Ovary (tissue), 7 donors: ENCODE measurements at regions not wholly inside any gene's neighbourhood (a gene's known extent, or its start where the extent isn't known, plus 50 kb on each side); places are given as distances from the start of the nearest gene placed in this dataset.

ENCODE experiments used
- DNase-seq, 5 donors: peaks; one replicate each; pipeline ENCODE4 v3.0.0-alpha.2; 2019 to 2020
- H3K27ac ChIP-seq, 2 donors: fragments of 200-600 bp; one replicate each; pipeline versions ENCODE4 v1.5.1 to v1.8.0; 2019 to 2022
- H3K27me3 ChIP-seq: fragments of 200-600 bp; one replicate; pipeline ENCODE4 v1.8.0; 2022
- H3K36me3 ChIP-seq: fragments of 200-600 bp; sonication (generic); one replicate; pipeline ENCODE4 v1.5.1; 2019
- H3K4me1 ChIP-seq: one replicate; pipeline ENCODE4 v1.8.1; 2013; ENCODE audit warnings: mild to moderate bottlenecking, moderate library complexity; ENCODE audit not compliant: insufficient read depth
- H3K4me3 ChIP-seq: fragments of 200-600 bp; sonication (generic); one replicate; pipeline ENCODE4 v1.5.1; 2017
- H3K9me3 ChIP-seq, 2 donors: fragments of 200-600 bp in 1 of 2; sonication (generic) in 1 of 2; one replicate each; pipeline versions ENCODE4 v1.5.1 to v1.8.1; 2013 to 2019; ENCODE audit warnings: mild to moderate bottlenecking in 1 of 2, moderate library complexity in 1 of 2
- CTCF ChIP-seq, 3 donors: fragments of 450-650 bp in 2 of 3; fragments of 200-600 bp in 1 of 3; IDR thresholded peaks; one replicate each; pipeline versions ENCODE4 v1.5.1 to v1.8.0; 2016 to 2022; ENCODE audit warnings: antibody characterized with exemption in 3 of 3, mild to moderate bottlenecking in 1 of 3
- EP300 ChIP-seq: sonication (generic); formaldehyde crosslinking; IDR thresholded peaks from one replicate; pipeline ENCODE4 v1.6.1; 2017; ENCODE audit warnings: antibody characterized with exemption
- POLR2A ChIP-seq: fragments of 450-650 bp; IDR thresholded peaks from one replicate; pipeline ENCODE4 v1.6.1; 2017; ENCODE audit warnings: antibody characterized with exemption, mild to moderate bottlenecking, moderate library complexity
- WGBS, 3 donors: extraction: QIAGEN DNeasy Blood & Tissue Kit in 1 of 3; methylation state at CpG; one replicate each; pipeline versions ENCODE4 v1.1.5 to v1.1.7; 2013 to 2017; 5-methylcytosine and 5-hydroxymethylcytosine counted together
- intact Hi-C, 4 donors: fragments of 100-400 bp; cut with DNase I; formaldehyde crosslinking; loops; one replicate each; pipeline versions ENCODE4 v1.11.0 to v1.15.1; 2022 to 2023
- donor health status: DM: no; HTN: no; CAD: no; lungs with moderate emphysema.
- donor health status: DM: no; HTN: no; CAD: no.
- donor health status: Bipolar disorder and iron deficiency.
- donor health status: DM: no; HTN: no; CAD: no.
- donor health status: DM: yes; HTN: yes; CAD: no.

GRCh38 chr12:114952573-114953271, 268.7 kb upstream of the TBX3 start:
- Histone ChIP-seq H3K36me3 (no peaks in the 10 kb centered on the region), H3K4me3 (no peak overlapping the region), H3K27me3 (no peaks in the 10 kb centered on the region), H3K27ac (no peak overlapping the region), H3K4me1 (no peaks in the 10 kb centered on the region), H3K9me3 (no peaks in the 10 kb centered on the region)
- intact Hi-C loops: no loop called here
- WGBS, 3 donors: 64 to 66% (median 65%) methylated on average over 18 of the region's 18 CpGs
- DNase-seq: peak in 2 of 5 donors; percentile 16 to 26
- TF ChIP-seq EP300: no peak

GRCh38 chr12:114949058-114949820, 265.3 kb upstream of the TBX3 start:
- WGBS, 3 donors: 78 to 84% (median 78%) methylated on average over 8 of the region's 8 CpGs
- H3K4me3 ChIP-seq: no peak overlapping the region

GRCh38 chr12:114945351-114945750, 261.4 kb upstream of the TBX3 start:
- intact Hi-C loops: no loop called here
- Histone ChIP-seq H3K36me3 (no peaks in the 10 kb centered on the region), H3K4me1 (no peaks in the 10 kb centered on the region), H3K27ac (no peak overlapping the region), H3K9me3 (no peaks in the 10 kb centered on the region), H3K4me3 (no peak overlapping the region), H3K27me3 (no peaks in the 10 kb centered on the region)
- DNase-seq: no peak
- 66 to 68% (median 67%) methylated on average over 2 of the region's 2 CpGs for WGBS, 3 donors
- TF ChIP-seq CTCF (IDR thresholded peaks at IDR 0.05) (no peak), EP300 (no peak), POLR2A (no peak)

More at GRCh38 chr12:114949058-114949820, 265.3 kb upstream of the TBX3 start:
- intact Hi-C loops: no loop called here
- no peak for DNase-seq
- H3K9me3 ChIP-seq: no peaks in the 10 kb centered on the region
- no peaks in the 10 kb centered on the region for H3K36me3 ChIP-seq
- no peak for TF ChIP-seq EP300
- TF ChIP-seq CTCF (IDR thresholded peaks at IDR 0.05): no peak
- no peak for TF ChIP-seq POLR2A
- H3K27me3 ChIP-seq: no peaks in the 10 kb centered on the region
- H3K27ac ChIP-seq: no peak overlapping the region
- no peaks in the 10 kb centered on the region for H3K4me1 ChIP-seq

GRCh38 chr12:114944736-114945135, 260.8 kb upstream of the TBX3 start:
- 88 to 94% (median 92%) methylated on average over 4 of the region's 4 CpGs for WGBS, 3 donors
- no peaks in the 10 kb centered on the region for H3K4me1 ChIP-seq
- H3K9me3 ChIP-seq: no peaks in the 10 kb centered on the region
- intact Hi-C loops: no loop called here
- no peak for DNase-seq
- TF ChIP-seq CTCF (IDR thresholded peaks at IDR 0.05) (no peak), POLR2A (no peak)
- H3K4me3 ChIP-seq: no peak overlapping the region
- H3K36me3 ChIP-seq: no peaks in the 10 kb centered on the region
- no peaks in the 10 kb centered on the region for H3K27me3 ChIP-seq
- H3K27ac ChIP-seq: no peak overlapping the region

GRCh38 chr12:114943601-114944000, 259.6 kb upstream of the TBX3 start:
- WGBS, 3 donors: 88 to 100% (median 96%) methylated on average over 1 of the region's 1 CpG
- no peak overlapping the region for H3K27ac ChIP-seq
- no peak overlapping the region for H3K4me3 ChIP-seq
- H3K4me1 ChIP-seq: no peaks in the 10 kb centered on the region
- intact Hi-C loops: no loop called here
- no peak for DNase-seq
- no peaks in the 10 kb centered on the region for H3K9me3 ChIP-seq
- TF ChIP-seq POLR2A (no peak), EP300 (no peak), CTCF (IDR thresholded peaks at IDR 0.05) (no peak)
- no peaks in the 10 kb centered on the region for H3K36me3 ChIP-seq
- H3K27me3 ChIP-seq: no peaks in the 10 kb centered on the region
